A172 (cell line): ENCODE measurements at regions not wholly inside any gene's neighbourhood (a gene's known extent, or its start where the extent isn't known, plus 50 kb on each side); places are given as distances from the start of the nearest gene placed in this dataset.

ENCODE experiments used
- DNase-seq: peaks from one replicate; pipeline ENCODE4 v3.0.0-alpha.2; 2015; ENCODE audit warnings: low spot score

GRCh38 chr12:93015871-93016751 is 87.0 kb upstream of the EEA1 start:
- DNase-seq, result no peak

- DNase-seq, result no peak
These were observed 87.8 kb upstream of the EEA1 start for GRCh38 chr12:93016752-93017350.

GRCh38 chr12:93018610-93019009 is 89.5 kb upstream of the EEA1 start:
- DNase-seq, result no peak

- no peak for DNase-seq
These were observed 90.3 kb upstream of the EEA1 start for GRCh38 chr12:93019212-93019927.

GRCh38 chr12:93019975-93020630 is 91.0 kb upstream of the EEA1 start:
- DNase-seq, result no peak

GRCh38 chr12:93020631-93021597 is 91.8 kb upstream of the EEA1 start:
- DNase-seq, result no peak

- DNase-seq, result no peak
These were observed 93.7 kb upstream of the EEA1 start for GRCh38 chr12:93022603-93023340.

- peak; percentile 51 for DNase-seq
These were observed 96.3 kb upstream of the EEA1 start for GRCh38 chr12:93025145-93026103.

- DNase-seq, result no peak
These were observed 97.9 kb upstream of the EEA1 start for GRCh38 chr12:93027041-93027440.

GRCh38 chr12:93029091-93029490 is 100.0 kb upstream of the EEA1 start:
- no peak for DNase-seq

GRCh38 chr12:93031028-93031427 is 101.9 kb upstream of the EEA1 start:
- DNase-seq, result no peak

GRCh38 chr12:93032758-93033157 is 103.7 kb upstream of the EEA1 start:
- no peak for DNase-seq

GRCh38 chr12:93033948-93034347 is 104.9 kb upstream of the EEA1 start:
- no peak for DNase-seq

- no peak for DNase-seq
These were observed 110.0 kb upstream of the EEA1 start for GRCh38 chr12:93039062-93039461.

- no peak for DNase-seq
These were observed 110.8 kb upstream of the EEA1 start for GRCh38 chr12:93039930-93040329.

GRCh38 chr12:93040367-93040766 is 111.3 kb upstream of the EEA1 start:
- DNase-seq, result no peak

- no peak for DNase-seq
These were observed 112.3 kb upstream of the EEA1 start for GRCh38 chr12:93041416-93041815.

GRCh38 chr12:93042283-93042682 is 113.2 kb upstream of the EEA1 start:
- no peak for DNase-seq

- DNase-seq, result no peak
These were observed 113.6 kb upstream of the EEA1 start for GRCh38 chr12:93042684-93043083.
